Brain pericyte (primary cell): ENCODE measurements at regions not wholly inside any gene's neighbourhood (a gene's known extent, or its start where the extent isn't known, plus 50 kb on each side); places are given as distances from the start of the nearest gene placed in this dataset.
"Not testable (repeated sequence)": the region's sequence is repeated elsewhere in the genome, so short reads cannot be mapped to it uniquely, and the experiment has no call there.

Experiments
- DNase-seq: peaks from one replicate; pipeline ENCODE4 v3.0.0-alpha.2; 2012; ENCODE audit warnings: low read depth, low spot score

DNA sequence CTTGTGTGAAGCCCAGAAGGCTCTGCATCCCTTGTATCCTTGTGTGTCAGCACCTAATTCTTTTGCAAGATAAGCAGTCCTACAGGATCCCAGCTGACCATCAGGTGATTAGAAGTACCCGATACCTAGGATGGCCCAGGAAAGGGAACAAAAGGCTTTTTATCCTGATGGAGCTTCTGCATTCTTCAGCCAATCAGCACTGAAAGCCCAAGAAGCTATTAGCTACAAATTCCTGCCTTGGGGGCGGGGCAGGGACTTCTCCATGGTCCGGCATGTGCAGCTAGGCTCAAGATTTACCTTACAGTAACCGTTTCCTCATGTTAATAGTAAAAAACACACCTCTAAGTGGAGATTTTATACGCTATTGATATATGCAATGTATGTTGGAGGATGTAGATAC lies 264.6 kb upstream of the THUMPD2 start:
- DNase-seq = no peak

DNA sequence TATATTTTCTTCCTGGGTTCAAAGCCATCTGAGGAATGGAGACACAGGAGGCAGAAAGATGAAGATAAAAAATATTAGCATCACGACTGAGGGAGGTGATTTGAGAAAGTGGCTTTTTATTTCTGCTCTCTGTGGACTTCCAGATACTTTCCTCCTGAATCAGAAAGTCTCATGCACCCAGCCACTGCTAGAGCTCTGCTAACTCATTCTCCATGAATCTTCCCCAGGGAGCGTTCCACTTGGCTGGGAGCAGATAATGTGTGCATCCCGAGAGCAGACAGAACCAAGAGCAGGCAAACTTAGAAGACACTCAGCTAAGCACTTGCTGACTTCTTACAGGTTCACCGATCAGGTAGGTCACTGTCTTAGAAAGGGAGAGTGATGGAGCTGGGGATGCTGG lies 264.1 kb upstream of the THUMPD2 start:
- no peak for DNase-seq

GRCh38 chr2:40041422-40042382 lies 262.6 kb upstream of the THUMPD2 start:
- DNase-seq = peak; percentile 41

- no peak for DNase-seq
Observed at GRCh38 chr2:40039549-40039948, 260.5 kb upstream of the THUMPD2 start.

DNA sequence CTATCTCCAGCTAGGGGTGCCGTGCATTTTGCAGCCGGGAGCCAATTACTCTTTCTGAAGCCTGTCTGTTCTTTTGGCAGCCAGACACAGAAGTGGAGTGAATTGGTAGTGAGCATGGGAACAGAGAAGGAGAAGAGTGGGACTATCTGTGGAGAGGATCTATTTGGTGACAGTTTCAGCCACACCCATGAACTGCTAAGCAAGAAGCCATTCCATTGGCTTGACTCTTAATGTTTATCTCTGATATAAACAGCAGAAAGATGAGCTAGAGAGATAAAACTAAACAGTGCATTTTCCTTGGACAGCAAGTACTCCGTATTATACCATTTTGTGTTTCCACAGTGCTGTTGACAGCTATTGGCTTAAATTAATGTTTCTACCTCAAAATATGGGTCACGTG lies 259.6 kb upstream of the THUMPD2 start:
- no peak for DNase-seq

DNA sequence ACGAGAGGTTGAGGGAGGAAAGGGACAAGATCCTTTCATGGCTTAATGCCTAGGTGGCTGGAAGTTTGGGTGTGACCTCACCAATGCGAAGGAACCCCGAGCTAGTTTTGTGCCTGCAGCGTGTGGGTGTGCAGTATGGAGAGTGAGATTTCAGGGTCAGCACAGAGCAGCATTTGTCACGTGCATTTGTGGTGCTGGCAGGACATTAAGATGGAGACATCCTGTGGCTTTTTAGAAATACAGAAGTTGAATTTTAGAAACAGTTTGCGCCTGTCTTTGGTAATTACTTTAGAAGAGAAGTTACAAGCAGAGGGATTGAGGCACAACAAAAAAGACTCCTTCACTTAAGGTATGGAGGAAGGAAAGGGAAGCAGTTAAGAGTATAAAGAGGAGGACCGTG lies 258.2 kb upstream of the THUMPD2 start:
- DNase-seq = no peak

DNA sequence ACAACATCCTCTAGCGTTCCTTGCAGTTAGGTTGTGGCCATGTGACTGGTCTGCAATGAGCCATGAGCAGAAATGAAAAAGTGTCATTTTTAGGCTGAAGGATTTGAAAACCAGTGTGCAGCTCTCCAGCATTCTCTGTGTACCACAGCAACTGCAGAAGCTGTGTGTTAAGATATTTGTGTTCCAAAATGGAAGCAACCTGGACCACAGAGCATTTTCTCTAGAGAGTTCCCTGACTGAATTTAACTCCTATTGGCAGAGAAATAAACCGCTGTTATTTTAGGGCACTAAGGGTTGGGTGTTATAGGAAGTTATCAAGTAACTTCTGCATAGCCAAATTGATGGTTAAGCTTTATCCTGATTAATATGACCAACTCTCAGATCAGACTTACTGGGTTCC lies 257.2 kb upstream of the THUMPD2 start:
- no peak for DNase-seq

- no peak for DNase-seq
Observed at GRCh38 chr2:40034801-40035200, 255.7 kb upstream of the THUMPD2 start.

GRCh38 chr2:40034198-40034597 lies 255.1 kb upstream of the THUMPD2 start:
- no peak for DNase-seq

DNA sequence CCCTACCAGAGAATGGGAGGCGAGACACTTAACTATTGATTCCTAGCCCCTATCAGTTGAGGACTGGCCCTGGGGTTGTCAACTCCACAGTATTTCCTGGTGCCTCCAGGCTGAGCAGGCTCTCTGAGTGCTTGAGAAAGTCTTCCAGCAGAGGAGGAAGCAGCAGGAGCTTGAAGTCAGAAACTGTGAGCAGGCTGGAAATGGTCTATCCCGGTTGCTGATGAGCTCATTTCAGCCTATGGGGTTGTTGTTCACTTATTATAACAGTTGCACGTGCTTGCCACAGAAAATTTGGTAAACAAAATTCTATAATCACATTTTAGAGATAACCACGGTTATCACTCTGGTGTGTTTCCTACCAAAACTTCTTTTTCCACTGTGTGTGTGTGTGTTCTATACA lies 254.7 kb upstream of the THUMPD2 start:
- DNase-seq = no peak

GRCh38 chr2:40032650-40033319 lies 253.7 kb upstream of the THUMPD2 start:
- DNase-seq = no peak

DNA sequence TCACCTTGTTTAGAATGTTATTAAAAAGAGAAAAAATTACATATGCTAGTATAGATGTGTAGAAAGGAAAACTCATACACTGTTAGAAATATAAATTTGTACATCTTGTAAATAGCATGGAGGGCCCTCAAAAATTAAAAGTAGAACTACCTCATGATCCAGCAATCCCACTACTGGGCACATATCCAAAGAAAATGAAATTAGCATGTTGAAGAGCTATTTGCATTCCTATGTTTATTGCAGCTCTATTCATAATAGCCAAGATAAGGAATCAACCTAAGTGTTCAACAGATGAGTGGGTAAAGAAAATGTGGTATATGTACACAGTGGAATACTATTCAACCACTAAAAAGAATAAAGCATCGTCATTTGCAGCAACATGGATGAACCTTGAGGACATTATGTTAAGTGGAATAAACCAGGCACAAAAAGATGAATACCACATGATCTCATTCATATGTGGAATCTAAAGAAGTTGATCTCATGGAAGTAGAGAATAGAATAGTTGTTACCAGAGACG lies 251.5 kb upstream of the THUMPD2 start:
- DNase-seq = no peak

DNA sequence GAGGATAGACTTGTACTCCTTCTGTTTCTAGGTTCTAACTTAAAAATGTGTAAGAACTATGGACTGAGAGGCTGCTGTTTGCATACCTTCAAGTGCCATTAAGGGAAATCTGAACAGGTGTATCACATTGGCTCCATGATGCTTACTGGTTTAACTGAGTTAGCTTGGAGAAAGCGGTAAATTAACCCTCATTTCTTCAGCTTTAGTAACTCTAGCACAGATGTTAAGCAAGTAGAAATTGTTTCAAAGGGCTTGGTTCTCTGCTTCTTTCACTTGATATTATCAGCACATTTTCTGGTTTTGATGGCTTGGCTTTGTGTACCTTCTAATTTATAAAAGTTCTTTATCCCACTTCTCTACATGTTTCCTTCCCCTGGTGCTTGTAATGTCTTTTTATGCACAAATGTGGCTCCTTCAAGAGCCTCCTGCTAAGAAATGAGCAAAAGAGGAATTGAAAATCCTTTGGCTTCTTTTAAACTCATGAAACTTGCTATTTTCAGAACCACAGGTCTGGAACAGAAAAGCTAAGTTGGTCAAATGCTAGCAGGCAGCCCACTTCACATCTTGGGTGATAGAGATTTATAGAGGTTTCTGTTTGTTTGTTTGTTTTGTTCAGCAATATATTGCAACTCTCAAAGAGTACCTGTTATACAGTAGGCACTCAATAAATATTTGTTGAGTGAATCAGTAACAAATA lies 249.9 kb upstream of the THUMPD2 start:
- no peak for DNase-seq

- no peak for DNase-seq
Observed at GRCh38 chr2:40027968-40028367, 248.9 kb upstream of the THUMPD2 start.

- not testable (repeated sequence) for DNase-seq
Observed at GRCh38 chr2:40025276-40025675, 246.2 kb upstream of the THUMPD2 start.

DNA sequence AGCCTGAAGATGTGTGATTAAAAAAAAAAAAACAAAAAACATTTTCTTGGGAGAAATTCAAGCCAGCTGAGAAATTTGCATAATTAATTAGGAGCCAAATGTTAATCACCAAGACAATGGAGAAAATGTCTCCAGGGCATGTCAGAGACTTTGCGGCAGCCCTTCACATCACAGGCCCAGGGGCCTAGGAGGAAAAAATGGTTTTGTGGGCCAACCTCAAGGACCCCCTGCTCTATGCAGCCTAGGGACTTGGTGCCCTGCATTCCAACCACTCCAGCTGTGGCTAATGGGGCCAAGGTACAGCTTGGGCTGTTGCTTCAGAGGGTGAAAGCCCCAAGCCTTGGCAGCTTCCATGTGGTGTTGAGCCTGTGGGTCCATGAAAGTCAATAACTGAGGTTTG lies 241.9 kb upstream of the THUMPD2 start:
- DNase-seq = no peak

DNA sequence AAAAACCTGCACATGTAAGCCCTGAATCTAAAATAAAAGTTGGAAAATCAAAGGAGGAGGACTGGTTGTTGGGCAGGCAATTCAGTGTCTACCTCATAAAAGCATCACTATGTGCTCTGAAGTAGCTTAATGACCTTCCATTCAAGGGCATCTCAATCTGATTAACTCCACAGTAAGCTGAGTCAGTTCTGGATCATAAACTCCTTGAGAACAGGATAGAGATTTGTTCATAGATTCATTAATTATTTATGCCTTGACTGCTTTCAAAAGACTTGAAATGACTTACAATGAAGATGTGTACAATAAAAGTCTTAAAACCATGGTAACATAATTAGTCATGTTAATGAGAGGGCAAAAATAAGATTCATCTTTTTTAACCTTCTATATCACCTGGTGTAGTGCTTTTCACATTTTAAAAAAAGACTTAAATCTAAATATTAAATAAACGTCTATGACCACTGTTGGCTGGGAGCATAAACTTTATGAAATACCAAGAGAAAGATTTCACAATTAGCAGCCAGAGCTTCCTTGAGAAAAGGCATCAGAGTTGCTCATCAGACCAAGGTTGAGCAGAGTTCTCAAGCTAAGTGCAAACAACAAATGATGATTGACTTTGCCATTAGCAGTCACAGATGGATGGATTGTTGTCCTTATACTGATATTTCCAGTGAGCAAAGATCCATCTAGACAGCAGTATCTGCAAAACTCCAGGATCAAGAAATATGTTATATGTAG lies 237.3 kb upstream of the THUMPD2 start:
- no peak for DNase-seq

DNA sequence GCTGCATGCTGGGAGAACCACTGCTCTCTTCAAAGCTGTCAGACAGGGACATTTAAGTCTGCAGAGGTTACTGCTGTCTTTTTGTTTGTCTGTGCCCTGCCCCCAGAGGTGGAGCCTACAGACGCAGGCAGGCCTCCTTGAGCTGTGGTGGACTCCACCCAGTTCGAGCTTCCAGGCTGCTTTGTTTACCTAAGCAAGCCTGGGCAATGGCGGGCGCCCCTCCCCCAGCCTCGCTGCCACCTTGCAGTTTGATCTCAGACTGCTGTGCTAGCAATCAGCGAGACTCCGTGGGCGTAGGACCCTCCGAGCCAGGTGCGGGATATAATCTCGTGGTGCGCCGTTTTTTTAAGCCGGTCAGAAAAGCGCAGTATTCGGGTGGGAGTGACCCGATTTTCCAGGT lies 234.9 kb upstream of the THUMPD2 start:
- not testable (repeated sequence) for DNase-seq

GRCh38 chr2:40004336-40004735 lies 225.3 kb upstream of the THUMPD2 start:
- DNase-seq = no peak

DNA sequence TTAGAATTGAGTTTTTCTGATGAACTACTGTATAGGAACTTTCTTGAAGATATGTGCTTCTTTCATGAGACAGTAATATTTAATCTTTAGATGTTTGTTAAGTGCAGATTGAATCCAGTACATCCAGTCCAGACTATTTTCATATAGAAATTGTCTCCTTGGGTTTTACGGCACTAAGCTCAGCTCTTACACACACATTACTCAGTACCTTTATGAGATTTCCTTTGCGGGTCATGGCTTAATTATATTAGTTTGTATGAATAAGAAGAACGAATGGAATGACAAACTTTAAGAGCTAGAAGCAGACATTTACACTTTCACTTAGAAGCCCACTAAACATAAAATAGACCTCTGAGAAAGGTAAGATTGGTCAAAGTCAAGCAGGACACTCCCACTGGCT lies 223.3 kb upstream of the THUMPD2 start:
- no peak for DNase-seq

DNA sequence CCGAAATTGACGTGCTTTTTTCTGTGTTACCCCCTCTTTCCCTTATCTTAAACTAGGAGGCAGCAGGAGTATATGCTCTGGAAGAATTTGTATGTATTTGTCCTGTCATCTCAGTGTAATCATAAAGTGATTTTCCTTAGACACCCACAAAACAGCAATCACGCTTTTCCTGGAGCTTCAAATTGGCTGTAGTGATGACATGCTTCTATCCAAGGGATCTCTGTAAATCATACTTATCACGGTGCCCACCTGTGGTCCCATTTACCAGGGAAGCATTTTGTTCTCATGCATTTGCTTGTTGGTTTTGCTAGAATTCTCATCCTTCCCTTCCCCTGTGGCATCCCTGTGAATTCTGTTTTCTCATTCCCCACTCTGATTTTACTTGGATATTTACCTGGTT lies 220.8 kb upstream of the THUMPD2 start:
- DNase-seq = no peak
